HG03378 (cell line): ENCODE measurements at regions not wholly inside any gene's neighbourhood (a gene's known extent, or its start where the extent isn't known, plus 50 kb on each side); places are given as distances from the start of the nearest gene placed in this dataset.

Experiments used
- ATAC-seq: cut with Tn5 transposase; IDR thresholded peaks from one replicate; pipeline ENCODE4 v1.9.1; 2021; ENCODE audit warnings: mild to moderate bottlenecking, moderate library complexity; ENCODE audit not compliant: unreplicated experiment

DNA sequence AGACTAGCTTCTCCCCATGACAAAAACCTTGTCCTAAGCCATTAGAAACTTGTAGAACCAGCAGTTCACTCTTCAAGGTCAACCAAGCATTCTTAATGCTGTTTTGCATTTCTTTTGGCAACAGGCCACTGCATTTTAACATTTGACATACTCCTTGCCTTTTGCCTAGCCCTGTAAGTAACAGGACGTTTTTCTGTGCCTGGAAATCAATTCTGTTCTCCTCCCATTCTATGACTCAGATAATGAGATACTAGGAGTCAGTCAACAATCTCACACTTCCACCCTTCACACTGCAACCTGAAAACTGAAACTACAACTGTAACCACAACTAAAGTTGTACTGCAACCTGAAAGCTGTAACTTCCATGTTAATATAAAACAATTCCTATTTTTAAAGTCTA lies 268.7 kb downstream of the MZT1 start:
- peak; percentile 47 for ATAC-seq

DNA sequence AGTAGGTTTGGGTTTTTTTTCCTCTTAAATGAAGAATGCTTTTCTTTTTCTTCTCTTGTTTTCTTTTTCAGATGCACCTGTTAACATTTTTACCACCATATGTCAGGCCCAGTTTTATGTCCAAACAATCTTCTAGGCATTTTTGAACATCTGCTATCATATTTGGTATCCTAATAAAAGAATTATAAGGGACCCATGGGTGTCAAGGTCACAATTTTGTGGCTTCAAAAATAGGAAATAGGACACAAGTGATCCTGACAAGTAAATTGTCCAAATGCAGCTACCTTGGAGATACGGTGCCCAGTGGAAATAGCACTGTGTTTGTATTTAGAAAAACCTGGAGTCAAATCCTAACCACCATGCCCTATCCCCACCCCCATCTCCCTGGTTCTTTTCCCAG lies 270.3 kb downstream of the MZT1 start:
- no peak for ATAC-seq

GRCh38 chr13:72456486-72456885 lies 270.9 kb downstream of the MZT1 start:
- no peak for ATAC-seq

GRCh38 chr13:72453161-72453560 lies 274.3 kb downstream of the MZT1 start:
- no peak for ATAC-seq

DNA sequence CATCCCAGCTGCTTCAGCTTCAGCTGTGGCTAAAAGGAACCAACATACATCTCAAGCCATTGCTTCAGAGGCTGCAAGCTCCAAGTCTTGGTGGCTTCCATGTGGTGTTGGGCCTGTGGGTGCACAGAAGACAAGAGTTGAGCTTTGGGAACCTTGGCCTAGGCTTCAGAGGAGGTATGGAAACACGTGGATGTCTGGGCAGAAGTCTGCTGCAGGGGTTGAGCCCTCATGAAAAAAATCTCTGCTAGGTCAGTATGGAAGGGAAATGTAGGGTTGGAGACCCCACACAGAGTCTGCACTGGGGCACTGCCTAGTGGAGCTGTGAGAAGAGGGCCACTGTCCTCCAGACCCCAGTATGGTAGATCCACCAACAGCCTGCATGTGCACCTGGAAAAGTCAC lies 279.3 kb downstream of the MZT1 start:
- ATAC-seq = no peak

- no peak for ATAC-seq
Observed at GRCh38 chr13:72444999-72445398, 282.4 kb downstream of the MZT1 start.

DNA sequence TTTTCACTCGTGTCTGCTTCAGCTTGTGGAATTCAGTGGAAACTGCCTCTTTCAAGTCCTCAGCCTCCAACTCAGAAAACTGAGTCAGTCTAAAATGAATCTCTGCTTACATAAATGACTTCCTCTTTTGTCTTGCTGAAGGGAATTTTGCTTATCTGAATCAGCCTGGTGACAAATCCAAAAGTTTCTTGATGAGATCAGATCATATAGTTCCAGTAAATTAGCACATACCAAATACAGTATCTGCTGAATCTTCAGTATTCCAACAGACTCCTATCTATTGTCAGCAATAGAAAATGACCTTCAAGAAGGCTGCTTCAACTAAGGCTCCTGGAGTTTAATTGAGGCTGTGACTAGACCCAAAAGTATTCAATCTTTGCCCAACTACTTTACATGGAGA lies 290.0 kb downstream of the MZT1 start:
- ATAC-seq = no peak

DNA sequence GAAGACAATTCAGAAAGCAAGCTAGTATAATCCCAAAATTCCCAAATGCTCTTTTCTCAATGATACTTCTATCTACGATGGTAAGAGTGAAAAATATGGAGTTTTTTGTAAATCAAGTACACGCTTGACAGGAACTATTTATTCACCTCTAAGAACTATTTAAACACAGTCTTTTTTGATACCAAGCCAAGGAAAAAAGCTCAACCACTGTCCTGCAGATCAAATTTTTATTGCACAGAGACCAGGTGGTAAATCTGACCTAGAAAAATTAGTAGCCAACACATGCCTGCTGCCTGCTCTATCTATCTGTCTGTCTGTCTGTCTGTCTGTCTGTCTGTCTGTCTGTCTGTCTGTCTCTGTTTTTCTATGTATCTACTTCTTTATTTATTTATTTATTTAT lies 292.2 kb downstream of the MZT1 start:
- ATAC-seq = no peak

DNA sequence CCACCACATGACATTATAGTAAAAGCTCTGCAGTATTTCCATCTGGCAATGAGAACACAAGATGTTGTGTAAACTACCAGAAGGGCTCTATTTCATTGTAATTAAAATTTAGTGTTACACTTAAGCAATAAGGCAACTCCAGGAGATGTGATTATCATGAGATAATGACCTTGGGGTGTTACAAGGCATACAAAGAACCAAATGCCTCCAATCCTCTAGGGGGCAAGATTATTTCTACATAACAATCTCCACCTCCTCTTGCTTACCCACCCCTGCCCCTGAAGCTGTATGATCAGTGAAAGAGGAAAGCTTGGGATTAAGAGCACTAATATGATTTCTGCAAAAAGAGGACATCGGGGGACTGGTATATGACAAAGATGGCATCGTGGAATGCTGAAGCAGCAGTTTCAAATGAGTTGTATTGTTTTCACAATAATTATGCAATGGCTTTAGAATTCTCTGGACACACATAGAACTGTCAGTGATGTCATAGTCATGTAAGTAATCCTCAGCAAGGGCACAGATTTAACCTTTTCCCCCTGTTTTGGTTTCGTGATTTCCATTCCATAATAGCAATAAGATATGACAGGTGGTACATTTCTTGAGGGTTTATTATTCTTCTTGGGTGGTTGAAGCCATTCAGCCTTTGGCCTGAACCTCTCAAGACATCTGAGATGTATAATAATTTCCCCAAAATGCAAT lies 295.3 kb downstream of the MZT1 start:
- ATAC-seq = no peak

GRCh38 chr13:72430923-72431322 lies 296.5 kb downstream of the MZT1 start:
- no peak for ATAC-seq

DNA sequence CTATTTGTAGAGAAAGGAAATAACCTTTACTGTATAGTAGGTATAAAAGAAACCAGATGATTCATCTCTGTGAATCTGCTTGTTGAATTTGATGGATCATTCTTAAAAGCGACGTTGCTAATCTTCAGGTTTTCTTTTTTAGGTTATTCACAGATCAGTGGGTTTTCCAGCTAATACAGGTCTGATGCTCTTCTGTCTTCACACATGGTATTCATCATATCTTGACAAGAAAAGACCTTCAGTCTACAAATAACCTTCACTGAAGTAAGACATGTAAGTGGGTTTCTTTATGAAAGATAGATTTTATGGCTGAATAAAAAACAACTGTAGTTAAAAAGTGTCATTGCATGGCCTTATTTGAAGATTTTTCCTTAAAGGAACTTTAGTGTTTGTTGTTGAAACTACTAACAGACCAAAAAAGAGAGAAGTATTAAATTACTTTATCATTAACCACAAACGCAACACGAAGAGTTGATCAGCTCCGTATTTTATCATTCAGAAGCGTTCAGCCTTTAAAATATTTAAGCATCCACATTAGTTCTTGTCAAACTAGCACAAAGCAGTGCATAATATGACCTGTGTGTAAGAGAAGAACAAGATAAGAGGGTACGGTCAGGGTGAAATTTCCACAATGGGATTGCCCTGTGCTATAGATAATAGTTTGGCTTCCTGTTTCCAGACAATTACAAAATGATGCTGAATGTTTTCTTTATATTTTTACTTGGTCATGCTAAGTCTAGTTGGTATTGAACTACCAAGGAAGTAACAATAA lies 299.5 kb downstream of the MZT1 start:
- ATAC-seq = no peak

DNA sequence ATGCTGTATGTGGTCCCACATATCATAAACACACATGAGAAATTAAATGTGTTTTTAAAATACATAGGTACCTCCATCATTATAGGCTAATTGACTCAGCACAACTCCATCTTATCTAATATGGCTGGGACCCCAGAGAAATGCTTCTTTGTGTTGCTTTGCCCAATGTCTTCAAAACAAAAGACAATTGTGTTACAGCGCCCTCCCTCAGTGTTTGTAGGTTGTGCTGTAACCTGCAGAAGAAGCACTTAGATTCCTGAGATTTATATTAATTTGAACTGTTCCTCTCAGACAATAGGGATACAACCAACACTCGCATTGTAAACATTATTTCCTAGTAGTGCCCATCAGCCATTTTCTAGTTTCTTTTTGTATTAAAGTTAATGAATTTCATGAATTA lies 303.4 kb downstream of the MZT1 start:
- no peak for ATAC-seq

DNA sequence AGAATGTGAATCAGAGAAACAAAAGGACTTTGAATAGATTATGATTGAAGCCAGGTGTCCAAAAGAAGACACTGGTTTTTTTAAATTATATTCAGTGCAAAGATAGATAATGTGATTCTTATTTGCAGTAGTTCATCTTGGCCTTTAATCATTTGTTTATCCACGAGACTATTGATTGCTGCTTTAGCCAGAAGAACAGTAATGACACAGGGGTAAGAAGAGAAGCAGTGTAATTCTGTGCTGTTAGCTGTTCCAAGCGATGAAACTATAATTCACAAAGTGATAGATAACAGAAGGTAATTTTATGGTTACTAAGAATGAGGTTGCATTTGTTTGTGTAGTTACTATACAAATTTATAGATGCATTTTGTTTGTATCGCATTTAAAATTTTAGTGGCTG lies 311.6 kb downstream of the MZT1 start:
- ATAC-seq = no peak

GRCh38 chr13:72412481-72412880 lies 314.9 kb downstream of the MZT1 start:
- ATAC-seq = no peak

- ATAC-seq = no peak
Observed at GRCh38 chr13:72405441-72405840, 322.0 kb downstream of the MZT1 start.

DNA sequence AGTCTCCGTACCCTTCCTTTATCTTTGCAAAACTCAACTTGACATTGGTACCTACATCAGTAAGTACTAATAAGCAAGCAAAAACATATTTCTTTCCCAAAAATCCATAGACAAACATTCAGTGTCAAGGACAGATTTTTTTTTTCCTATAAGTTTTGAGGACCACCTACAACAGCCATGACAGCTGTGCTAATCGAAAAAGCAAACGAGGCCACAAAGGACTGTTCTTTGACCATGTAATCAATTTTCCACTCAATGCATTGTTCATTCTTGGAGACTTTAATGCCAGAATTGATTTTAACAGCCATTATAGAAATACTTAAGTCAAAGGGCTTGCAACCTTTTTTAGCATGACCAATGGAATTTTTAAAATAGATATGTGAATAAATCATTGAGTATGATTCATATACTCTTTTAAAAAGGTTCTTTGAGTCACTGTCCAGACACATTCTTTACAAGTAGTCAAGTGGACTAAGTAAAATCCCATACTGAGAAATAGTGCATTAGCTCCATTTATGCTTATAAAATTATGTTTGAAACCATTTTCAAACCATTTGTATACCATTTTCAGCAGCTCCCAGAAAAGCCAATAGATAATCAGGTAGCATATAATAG lies 323.9 kb downstream of the MZT1 start:
- ATAC-seq = no peak

- no peak for ATAC-seq
Observed at GRCh38 chr13:72400856-72401255, 326.6 kb downstream of the MZT1 start.

GRCh38 chr13:72399351-72399750 lies 328.1 kb downstream of the MZT1 start:
- ATAC-seq = no peak

- ATAC-seq = no peak
Observed at GRCh38 chr13:72397265-72397664, 330.2 kb downstream of the MZT1 start.

- no peak for ATAC-seq
Observed at GRCh38 chr13:72390909-72391308, 336.5 kb downstream of the MZT1 start.

DNA sequence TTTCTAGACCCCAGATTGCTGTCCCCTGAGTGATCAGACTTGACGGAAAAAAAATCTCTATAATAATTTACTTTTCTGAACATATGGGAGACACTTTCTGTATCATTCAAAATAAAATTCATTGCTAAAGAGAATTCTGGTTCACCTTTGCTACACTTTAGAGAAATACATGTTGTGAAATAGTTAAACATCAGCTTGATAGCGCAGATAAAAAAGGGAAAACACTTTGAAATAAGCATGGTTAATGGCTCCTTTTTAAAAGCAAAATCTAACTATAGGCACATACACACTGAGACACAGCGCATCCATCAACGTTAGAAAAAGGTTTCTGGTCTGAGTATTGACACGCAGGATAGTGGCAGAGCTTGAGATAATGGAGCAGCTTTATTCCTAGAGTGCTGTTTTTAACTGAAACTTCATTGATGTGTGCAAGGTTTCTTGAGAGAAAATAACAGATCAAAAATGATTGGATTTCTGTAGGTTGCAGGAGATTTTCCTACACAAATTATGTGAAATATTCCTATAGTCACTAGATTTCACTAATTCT lies 341.2 kb downstream of the MZT1 start:
- no peak for ATAC-seq

DNA sequence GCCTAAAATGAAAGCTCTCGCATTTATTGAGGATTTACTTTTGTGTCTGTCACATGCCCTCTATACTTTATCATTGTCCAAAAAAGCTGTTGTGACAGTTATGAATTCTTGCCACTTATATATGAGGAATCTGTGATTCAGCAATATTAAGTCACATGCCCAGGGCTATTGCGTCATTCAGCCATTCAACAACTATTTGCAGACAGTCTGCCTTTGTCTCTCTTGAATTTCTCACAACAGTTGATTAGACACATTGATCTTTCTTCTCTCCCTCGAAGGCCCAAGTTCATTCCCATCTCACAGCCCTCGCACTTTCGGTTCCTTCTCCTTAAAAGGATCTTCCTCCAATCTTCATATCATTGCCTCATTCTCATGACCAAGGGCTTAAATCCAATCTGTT lies 342.6 kb downstream of the MZT1 start:
- ATAC-seq = no peak
